ENCODE measurements at regions not wholly inside any gene's neighbourhood (a gene's known extent, or its start where the extent isn't known, plus 50 kb on each side); places are given as distances from the start of the nearest gene placed in this dataset.
"Not testable (repeated sequence)": the region's sequence is repeated elsewhere in the genome, so short reads cannot be mapped to it uniquely, and the experiment has no call there.

- DNase-seq: no peak
These were observed 535.6 kb upstream of the ATP2B1 start for GRCh38 chr12:90244232-90244631.

- no peak for DNase-seq
These were observed 534.6 kb upstream of the ATP2B1 start for GRCh38 chr12:90243211-90243610.

DNA sequence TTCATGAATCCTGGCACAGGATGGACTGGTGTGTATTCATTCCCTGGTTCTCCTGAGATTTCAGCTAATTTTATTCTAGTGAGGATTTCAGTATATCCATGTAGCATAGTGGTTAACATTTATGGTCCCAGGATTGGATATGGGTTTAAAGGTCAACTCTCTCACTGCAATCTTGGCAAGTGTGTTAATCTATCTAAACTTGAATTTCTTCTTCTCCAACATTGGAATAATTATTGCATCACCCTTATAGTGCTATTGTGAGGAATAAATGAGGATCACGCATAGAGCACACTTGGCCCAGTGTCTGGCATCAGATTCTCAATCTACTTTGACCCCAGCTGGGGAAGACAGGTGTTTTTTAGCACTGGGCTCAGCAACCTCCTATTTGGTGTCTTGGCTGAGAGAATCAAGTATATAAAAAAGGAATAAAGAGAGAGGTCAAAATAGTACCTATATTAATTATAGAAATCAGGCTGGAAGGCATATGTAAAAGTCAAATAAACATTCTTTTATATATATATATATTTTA, 531.2 kb upstream of the ATP2B1 start:
- no peak for DNase-seq

DNA sequence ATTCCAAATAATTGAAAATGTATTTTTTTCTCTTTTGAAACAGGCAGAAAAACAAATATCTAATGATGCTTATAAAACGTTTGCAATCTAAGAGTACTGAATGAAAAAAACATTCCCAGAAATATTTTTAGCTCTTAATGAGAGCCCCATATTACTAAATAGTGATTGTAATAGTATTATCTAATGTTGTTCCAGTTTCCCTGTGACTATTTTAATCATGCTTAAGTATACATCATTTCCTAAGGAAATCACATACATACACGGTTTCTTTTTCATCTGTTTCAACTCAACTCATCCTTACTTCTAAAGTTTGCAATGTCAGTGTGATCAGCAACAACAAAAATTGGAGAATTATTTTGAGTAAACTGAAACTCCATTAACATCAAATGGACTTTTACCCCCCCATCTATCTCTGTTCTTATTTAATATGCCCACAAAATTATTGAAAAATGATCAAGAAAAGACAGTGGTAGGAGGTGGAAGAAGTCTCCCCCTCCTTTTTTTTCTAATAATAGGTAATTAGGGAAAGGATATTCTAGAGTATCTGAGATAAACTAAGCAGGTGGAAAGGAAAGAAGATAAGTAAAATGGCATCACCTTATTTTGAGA, 530.1 kb upstream of the ATP2B1 start:
- no peak for DNase-seq

- no peak for DNase-seq
These were observed 529.2 kb upstream of the ATP2B1 start for GRCh38 chr12:90237841-90238240.

GRCh38 chr12:90235642-90236041, 527.0 kb upstream of the ATP2B1 start:
- DNase-seq: no peak

DNA sequence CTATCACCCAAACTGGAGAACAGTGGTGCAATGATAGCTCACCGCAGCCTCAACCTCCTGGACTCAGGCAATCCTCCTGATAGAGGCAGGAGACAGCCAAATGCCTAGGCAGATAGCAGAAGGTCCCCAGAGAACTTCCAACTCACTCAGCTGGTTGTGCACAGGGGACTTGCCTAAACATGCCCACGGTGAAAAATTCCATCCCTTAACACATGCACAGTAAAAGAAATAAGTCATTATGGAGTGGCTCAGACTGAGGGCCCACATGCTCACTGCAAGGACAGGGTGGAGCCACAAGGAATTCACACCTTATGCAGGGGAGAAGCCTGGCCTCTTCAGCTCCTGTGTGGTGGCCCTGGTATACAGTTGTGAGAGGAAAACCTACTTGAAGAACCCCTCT, 525.8 kb upstream of the ATP2B1 start:
- DNase-seq: no peak

DNA sequence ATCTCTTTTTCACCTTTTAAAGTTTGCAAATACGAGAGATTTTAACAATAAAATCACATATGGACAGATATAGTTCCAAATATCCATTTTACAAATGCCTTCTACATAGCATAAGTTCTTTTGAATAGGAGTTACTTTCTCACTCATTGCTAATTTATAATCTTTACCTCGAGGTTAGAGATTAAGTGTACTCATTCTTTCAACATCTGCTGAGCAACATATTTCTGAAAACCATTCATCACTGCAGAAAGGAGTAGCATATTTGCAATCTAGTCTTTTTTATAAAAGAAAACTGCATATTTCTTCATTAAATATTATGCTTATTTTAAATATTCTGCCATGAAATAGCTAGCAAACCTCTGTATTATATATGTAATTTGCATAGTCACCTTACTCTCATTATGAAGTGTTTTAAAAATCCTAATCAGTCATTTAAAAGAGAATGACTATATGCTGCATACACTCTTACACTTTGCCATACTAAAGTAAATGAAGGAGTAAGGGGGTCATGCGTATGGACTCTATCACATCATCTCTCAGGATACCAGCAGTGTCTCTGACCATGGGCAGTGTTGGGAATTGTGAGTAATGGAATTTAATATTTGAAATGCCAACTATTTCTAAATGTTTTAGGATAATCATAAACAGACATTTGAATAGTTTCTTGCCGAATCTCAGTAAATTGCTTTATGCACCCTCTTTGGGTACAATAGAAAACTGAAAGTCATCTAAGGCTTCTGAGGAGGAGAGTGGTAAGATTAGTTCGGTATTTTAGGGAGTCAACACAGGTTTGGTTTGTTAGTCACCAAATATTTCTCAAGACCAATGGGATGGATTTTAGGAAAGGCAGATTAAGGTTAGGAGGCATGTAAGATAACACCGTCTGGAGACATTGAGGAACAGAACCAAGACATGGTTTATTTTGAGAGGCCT, 524.8 kb upstream of the ATP2B1 start:
- DNase-seq: no peak

DNA sequence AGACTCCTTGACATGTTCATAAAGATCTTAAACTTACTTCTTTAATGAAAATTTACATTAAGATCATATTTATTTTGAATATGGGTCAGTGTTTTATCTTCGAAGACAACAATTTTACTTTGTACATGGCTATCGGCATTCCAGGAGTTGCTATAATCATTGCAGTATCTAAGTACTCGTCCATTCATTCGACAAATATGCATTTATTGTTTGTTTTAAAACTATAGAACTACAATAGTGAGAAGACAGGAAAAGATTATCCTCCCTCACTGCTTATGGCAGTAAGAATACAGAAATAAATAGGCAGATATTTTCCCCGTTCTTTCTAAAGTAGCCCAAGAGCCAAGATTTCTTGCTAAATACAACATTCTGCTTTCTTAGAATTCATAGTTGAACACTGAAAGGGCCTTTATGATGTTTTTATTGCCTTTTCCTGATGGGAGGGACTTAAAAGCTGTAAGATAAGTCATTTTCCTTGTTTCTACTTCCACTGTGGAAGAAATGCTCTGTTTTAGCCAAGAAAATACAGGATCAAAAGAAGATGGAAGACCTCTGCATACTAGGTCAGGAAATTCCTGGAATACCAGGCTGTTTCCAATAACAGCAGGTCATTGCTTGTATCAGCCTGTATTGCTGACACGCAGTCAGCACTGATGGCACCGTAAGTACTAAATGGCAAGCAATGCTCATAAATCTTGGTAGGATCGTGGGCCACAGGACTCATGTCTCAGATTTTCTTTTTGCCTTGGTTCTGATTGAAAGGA, 521.0 kb upstream of the ATP2B1 start:
- DNase-seq: no peak

DNA sequence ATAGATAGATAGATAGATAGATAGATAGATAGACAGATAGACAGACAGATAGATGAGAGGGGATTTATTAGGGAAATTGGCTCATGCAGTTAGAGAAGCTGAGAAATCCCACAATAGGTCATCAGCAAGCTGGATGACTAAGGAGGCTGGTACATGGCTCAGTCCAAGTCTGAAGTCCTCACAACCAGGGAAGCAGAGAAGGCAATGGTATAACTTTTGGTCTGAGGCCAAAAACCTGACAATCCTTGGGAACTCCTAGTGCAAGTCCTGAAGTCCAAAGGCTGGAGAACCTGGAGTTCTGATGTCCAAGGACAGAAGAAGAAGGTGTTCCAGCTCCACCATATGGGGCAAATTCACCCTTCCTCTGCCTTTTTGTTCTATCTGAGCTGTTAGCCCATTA, 517.6 kb upstream of the ATP2B1 start:
- DNase-seq: no peak

GRCh38 chr12:90216815-90217214, 508.2 kb upstream of the ATP2B1 start:
- no peak for DNase-seq

DNA sequence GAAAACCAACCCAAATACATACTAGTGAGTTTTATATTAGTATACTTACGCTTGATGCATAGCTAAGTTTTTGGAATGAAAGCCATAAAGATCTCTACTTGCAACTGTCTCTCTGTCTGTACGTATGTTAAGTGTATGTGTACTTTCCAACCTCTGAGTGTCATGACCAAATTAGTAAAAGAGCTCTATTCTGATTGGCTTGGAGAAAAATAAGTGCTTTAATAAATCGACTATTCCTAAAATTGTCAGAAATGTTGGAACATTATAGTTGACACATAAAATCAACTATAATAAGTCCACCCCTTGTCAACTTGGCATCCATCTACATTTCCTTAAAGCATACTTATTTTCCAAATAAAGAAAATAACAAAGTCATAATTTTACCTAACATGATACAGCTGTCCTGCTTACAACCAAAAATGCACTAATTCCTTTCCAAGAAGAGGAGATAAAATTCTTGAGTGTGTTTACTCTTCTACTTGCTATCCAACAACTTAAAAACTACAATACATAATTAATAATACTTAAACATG, 507.4 kb upstream of the ATP2B1 start:
- DNase-seq: no peak

GRCh38 chr12:90211017-90211416, 502.4 kb upstream of the ATP2B1 start:
- DNase-seq: no peak

DNA sequence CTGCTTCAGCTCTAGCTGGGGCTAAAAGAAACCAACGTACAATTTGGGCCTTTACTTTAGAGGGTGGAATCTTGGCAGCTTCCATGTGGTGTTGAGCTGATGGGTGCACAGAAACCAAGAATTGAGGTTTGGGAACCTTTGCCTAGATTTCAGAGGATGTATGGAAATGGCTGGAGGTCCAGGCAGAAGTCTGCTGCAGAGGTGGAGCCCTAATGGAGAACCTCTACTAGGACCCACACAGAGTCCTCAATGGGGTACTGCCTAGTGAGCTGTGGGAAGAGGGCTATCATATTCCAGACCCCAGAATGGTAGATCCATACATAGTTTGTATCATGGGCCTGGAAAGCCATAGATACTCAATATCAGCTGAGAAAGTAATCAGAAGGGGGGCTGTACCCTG, 500.4 kb upstream of the ATP2B1 start:
- DNase-seq: no peak

- not testable (repeated sequence) for DNase-seq
These were observed 499.7 kb upstream of the ATP2B1 start for GRCh38 chr12:90208379-90208778.

- no peak for DNase-seq
These were observed 499.2 kb upstream of the ATP2B1 start for GRCh38 chr12:90207799-90208198.

- DNase-seq: no peak
These were observed 496.5 kb upstream of the ATP2B1 start for GRCh38 chr12:90205165-90205564.

GRCh38 chr12:90203556-90203955, 494.9 kb upstream of the ATP2B1 start:
- DNase-seq: no peak

- no peak for DNase-seq
These were observed 490.4 kb upstream of the ATP2B1 start for GRCh38 chr12:90199006-90199405.

- DNase-seq: no peak
These were observed 484.9 kb upstream of the ATP2B1 start for GRCh38 chr12:90193500-90193899.

- no peak for DNase-seq
These were observed 480.2 kb upstream of the ATP2B1 start for GRCh38 chr12:90188857-90189256.

- no peak for DNase-seq
These were observed 474.6 kb upstream of the ATP2B1 start for GRCh38 chr12:90183201-90183600.

DNA sequence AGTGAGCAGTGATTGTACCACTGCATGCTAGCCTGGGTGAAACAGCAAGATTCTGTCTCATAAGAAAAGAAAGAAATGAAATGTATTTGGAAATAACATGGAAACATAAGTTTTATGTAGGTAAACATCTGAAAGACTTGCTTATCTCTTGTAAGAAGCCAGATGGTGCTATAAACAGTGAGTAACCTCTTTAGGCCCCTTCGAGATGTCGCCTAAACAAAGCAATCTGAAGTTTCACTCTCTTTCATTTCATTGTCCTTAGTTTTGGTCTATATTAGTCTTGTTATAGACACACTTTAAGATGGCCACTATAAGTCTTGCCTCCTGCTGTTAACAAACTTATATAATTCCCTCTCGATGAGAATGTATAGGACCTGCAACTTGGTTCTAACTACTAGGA, 472.6 kb upstream of the ATP2B1 start:
- no peak for DNase-seq

All from activated T-cell treated with anti-CD3 and anti-CD28 coated beads, Interleukin-2, amount 50 U/mL, for 1 hour (primary cell).